WTC11 (cell line): ENCODE measurements at regions not wholly inside any gene's neighbourhood (a gene's known extent, or its start where the extent isn't known, plus 50 kb on each side); places are given as distances from the start of the nearest gene placed in this dataset.

ENCODE experiments used
- ATAC-seq: fragments of 200-7000 bp; cut with Tn5 transposase; 2 replicates; pipeline ENCODE4 v1.10.0; 2021; ENCODE audit warnings: mild to moderate bottlenecking, moderate library complexity
- CTCF ChIA-PET: fragments of 300-600 bp; sonication (Branson Sonifier 250); formaldehyde crosslinking; loops from one replicate; lab custom pipeline; 2021; ENCODE audit warnings: antibody characterized with exemption; lab: Charles Lee
- POLR2A ChIA-PET: fragments of 350-600 bp; sonication (Branson Sonifier 250); formaldehyde crosslinking; loops from one replicate; lab custom pipeline; 2021; ENCODE audit warnings: antibody characterized with exemption; lab: Charles Lee
- DNase-seq: peaks from one replicate; pipeline ENCODE4 v3.0.0; 2021; ENCODE audit warnings: low spot score
- H3K27ac Mint-ChIP-seq: 2 replicates; pipeline ENCODE4 v1.8.0; 2021; ENCODE audit warnings: mixed read lengths
- H3K27me3 Mint-ChIP-seq: 2 replicates; pipeline ENCODE4 v1.8.0; 2021; ENCODE audit warnings: low read depth, mild to moderate bottlenecking, moderate library complexity, mixed read lengths
- H3K36me3 Mint-ChIP-seq: 2 replicates; pipeline ENCODE4 v1.8.0; 2021; ENCODE audit warnings: mixed read lengths
- H3K4me1 Mint-ChIP-seq: 2 replicates; pipeline ENCODE4 v1.8.0; 2022; ENCODE audit warnings: mixed read lengths
- H3K4me3 Mint-ChIP-seq: 2 replicates; pipeline ENCODE4 v1.8.0; 2021; ENCODE audit warnings: mild to moderate bottlenecking, moderate library complexity, mixed read lengths
- H3K9me3 Mint-ChIP-seq: 2 replicates; pipeline ENCODE4 v1.8.0; 2021; ENCODE audit warnings: mixed read lengths
- ATF1 ChIP-seq: sonication (generic); formaldehyde crosslinking; IDR thresholded peaks from 2 replicates; pipeline ENCODE4 v1.8.1; 2023; ENCODE audit warnings: mild to moderate bottlenecking, moderate library complexity, missing genetic modification reagents
- ATF2 ChIP-seq: sonication (generic); formaldehyde crosslinking; IDR thresholded peaks from 2 replicates; pipeline ENCODE4 v1.8.1; 2022; ENCODE audit warnings: low read depth, missing genetic modification reagents, borderline replicate concordance
- CREM ChIP-seq: sonication (generic); formaldehyde crosslinking; IDR thresholded peaks from 2 replicates; pipeline ENCODE4 v1.8.1; 2022; ENCODE audit warnings: mild to moderate bottlenecking, missing genetic modification reagents, moderate library complexity
- E2F4 ChIP-seq: sonication (generic); formaldehyde crosslinking; IDR thresholded peaks from 2 replicates; pipeline ENCODE4 v1.8.1; 2022; ENCODE audit warnings: low read depth, mild to moderate bottlenecking, moderate library complexity, missing genetic modification reagents, borderline replicate concordance
- E2F5 ChIP-seq: sonication (generic); formaldehyde crosslinking; IDR thresholded peaks from 2 replicates; pipeline ENCODE4 v1.8.1; 2022; ENCODE audit warnings: mild to moderate bottlenecking, moderate library complexity, missing genetic modification reagents
- FOXK1 ChIP-seq: sonication (generic); formaldehyde crosslinking; IDR thresholded peaks from 2 replicates; pipeline ENCODE4 v1.8.0; 2022; ENCODE audit warnings: mild to moderate bottlenecking, moderate library complexity, missing genetic modification reagents
- FOXP4 ChIP-seq: sonication (generic); formaldehyde crosslinking; IDR thresholded peaks from 2 replicates; pipeline ENCODE4 v1.8.0; 2022; ENCODE audit warnings: mild to moderate bottlenecking, missing genetic modification reagents
- HMGA2 ChIP-seq: fragments of 250-450 bp; sonication (Bioruptor Pico); IDR thresholded peaks from 2 replicates; pipeline ENCODE4 v1.4.0; 2021; ENCODE audit warnings: mild to moderate bottlenecking, moderate library complexity
- HMGXB4 ChIP-seq: sonication (generic); formaldehyde crosslinking; IDR thresholded peaks from 2 replicates; pipeline ENCODE4 v1.8.1; 2023; ENCODE audit warnings: mild to moderate bottlenecking, moderate library complexity, missing genetic modification reagents
- JUN ChIP-seq: sonication (generic); formaldehyde crosslinking; IDR thresholded peaks from 2 replicates; pipeline ENCODE4 v1.8.0; 2023; ENCODE audit warnings: mild to moderate bottlenecking, missing genetic modification reagents
- NFATC4 ChIP-seq: fragments of 250-450 bp; sonication (Bioruptor Pico); IDR thresholded peaks from 2 replicates; pipeline ENCODE4 v1.9.0; 2021; ENCODE audit warnings: mild to moderate bottlenecking
- NFYB ChIP-seq: sonication (generic); formaldehyde crosslinking; conservative IDR thresholded peaks from 2 replicates; pipeline ENCODE4 v1.8.0; 2022; ENCODE audit warnings: low read depth, missing genetic modification reagents
- NR1H2 ChIP-seq: sonication (generic); formaldehyde crosslinking; IDR thresholded peaks from 2 replicates; pipeline ENCODE4 v1.9.0; 2021; ENCODE audit warnings: mild to moderate bottlenecking, moderate library complexity, missing genetic modification reagents
- PREB ChIP-seq: sonication (generic); formaldehyde crosslinking; IDR thresholded peaks from 2 replicates; pipeline ENCODE4 v1.8.1; 2022; ENCODE audit warnings: mild to moderate bottlenecking, missing genetic modification reagents, moderate library complexity, borderline replicate concordance
- SP1 ChIP-seq: sonication (generic); formaldehyde crosslinking; conservative IDR thresholded peaks from 2 replicates; pipeline ENCODE4 v1.8.1; 2022; ENCODE audit warnings: missing genetic modification reagents
- TP53 ChIP-seq: sonication (generic); formaldehyde crosslinking; IDR thresholded peaks from 2 replicates; pipeline ENCODE4 v1.8.1; 2023; ENCODE audit warnings: mild to moderate bottlenecking, missing genetic modification reagents
- USF1 ChIP-seq: sonication (generic); formaldehyde crosslinking; IDR thresholded peaks from 2 replicates; pipeline ENCODE4 v1.8.0; 2022; ENCODE audit warnings: mild to moderate bottlenecking, missing genetic modification reagents
- ZBTB21 ChIP-seq: sonication (generic); formaldehyde crosslinking; IDR thresholded peaks from 2 replicates; pipeline ENCODE4 v1.8.1; 2023; ENCODE audit warnings: mild to moderate bottlenecking, missing genetic modification reagents, borderline replicate concordance
- ZBTB43 ChIP-seq: sonication (generic); formaldehyde crosslinking; IDR thresholded peaks from 2 replicates; pipeline ENCODE4 v1.8.1; 2023; ENCODE audit warnings: mild to moderate bottlenecking, missing genetic modification reagents
- ZNF263 ChIP-seq: sonication (generic); formaldehyde crosslinking; IDR thresholded peaks from 2 replicates; pipeline ENCODE4 v1.8.1; 2022; ENCODE audit warnings: low read depth, mild to moderate bottlenecking, moderate library complexity, missing genetic modification reagents

- Mint-ChIP-seq H3K36me3 (no peaks in the 10 kb centered on the region), H3K4me1 (peaks cover 3% of the 10 kb centered on the region; the same call in 1 of the 2 replicates), H3K27ac (no peak overlapping the region), H3K4me3 (no peak overlapping the region), H3K9me3 (no peaks in the 10 kb centered on the region), H3K27me3 (no peaks in the 10 kb centered on the region)
- CTCF ChIA-PET = no interaction called here
- no peak for ATAC-seq
- POLR2A ChIA-PET = no interaction called here
- DNase-seq = no peak
- TF ChIP-seq JUN (CRISPR knock-in tag) (no peak), USF1 (CRISPR knock-in tag) (no peak), ATF1 (CRISPR knock-in tag) (no peak), HMGXB4 (CRISPR knock-in tag) (no peak), FOXK1 (no peak), ZBTB21 (no peak), ZBTB43 (CRISPR knock-in tag) (no peak), FOXP4 (CRISPR knock-in tag) (no peak), CREM (CRISPR knock-in tag) (no peak), HMGA2 (CRISPR knock-in tag) (no peak)
- TF ChIP-seq, all 79 proteins: peak for 0
These were observed 527.2 kb downstream of the MED13L start for GRCh38 chr12:115750340-115750739.

- Mint-ChIP-seq H3K9me3 (no peaks in the 10 kb centered on the region), H3K27me3 (no peaks in the 10 kb centered on the region), H3K27ac (no peak overlapping the region), H3K4me1 (no peaks in the 10 kb centered on the region), H3K36me3 (no peaks in the 10 kb centered on the region), H3K4me3 (no peak overlapping the region)
- ATAC-seq = no peak
- no peak for DNase-seq
- ChIA-PET POLR2A (no interaction called here), CTCF (interaction anchor here (1.0 kb wide), 1 partner anchor 292 kb away, joined by 3 read pairs; no protein-coding TSS in a partner anchor)
- TF ChIP-seq ATF2 (CRISPR knock-in tag) (no peak), PREB (no peak), NFYB (CRISPR knock-in tag) (no peak), CREM (CRISPR knock-in tag) (no peak), E2F5 (CRISPR knock-in tag) (no peak), TP53 (no peak), SP1 (CRISPR knock-in tag) (no peak), E2F4 (CRISPR knock-in tag) (no peak), NR1H2 (CRISPR knock-in tag) (no peak), FOXK1 (no peak), NFATC4 (CRISPR knock-in tag) (no peak), ZNF263 (CRISPR knock-in tag) (no peak)
These were observed 528.2 kb downstream of the MED13L start for GRCh38 chr12:115749071-115749841.
